HEK293 (cell line): ENCODE measurements at regions not wholly inside any gene's neighbourhood (a gene's known extent, or its start where the extent isn't known, plus 50 kb on each side); places are given as distances from the start of the nearest gene placed in this dataset.

Source experiments
- CTCF ChIA-PET: fragments of 350-600 bp; formaldehyde crosslinking; extraction: SDS; loops from one replicate; lab custom pipeline; 2021; ENCODE audit warnings: antibody characterized with exemption; lab: Yijun Ruan, JAX
- POLR2A ChIA-PET: fragments of 300-600 bp; formaldehyde crosslinking; extraction: SDS; loops from one replicate; lab custom pipeline; 2020; ENCODE audit warnings: antibody characterized with exemption, inconsistent platforms; lab: Yijun Ruan, JAX
- H3K27ac ChIP-seq: fragments of 200-500 bp; sonication (Bioruptor generic); 2 replicates; pipeline ENCODE4 v1.5.1; 2014; ENCODE audit warnings: low read depth, low read length, control low read depth, inconsistent platforms; ENCODE audit errors: extremely low read depth
- H3K36me3 ChIP-seq, 2 experiments: fragments of 200-500 bp in 1 of 2; sonication (Bioruptor generic) in 1 of 2; 1 replicate in 1 of 2; 2 replicates in 1 of 2; pipeline ENCODE4 v1.5.1; 2014 to 2017; ENCODE audit warnings: inconsistent platforms in 2 of 2, low read length in 2 of 2; ENCODE audit not compliant: control insufficient read depth in 2 of 2, insufficient read depth in 1 of 2
- H3K4me1 ChIP-seq: fragments of 200-500 bp; sonication (Bioruptor generic); 2 replicates; pipeline ENCODE4 v1.5.1; 2014; ENCODE audit warnings: mild to moderate bottlenecking, low read length, inconsistent platforms; ENCODE audit not compliant: control insufficient read depth, insufficient read depth
- H3K4me3 ChIP-seq: 2 replicates; pipeline ENCODE4 v1.5.1; 2011; ENCODE audit warnings: low read depth, mild to moderate bottlenecking, control low read depth, low read length, moderate library complexity
- H3K9me3 ChIP-seq: fragments of 200-500 bp; sonication (Bioruptor generic); 2 replicates; pipeline ENCODE4 v1.5.1; 2014; ENCODE audit warnings: low read depth, low read length, inconsistent platforms; ENCODE audit not compliant: control insufficient read depth, insufficient read depth
- EGR2 ChIP-seq: fragments of 450-650 bp; formaldehyde crosslinking; IDR thresholded peaks from 2 replicates; pipeline ENCODE4 v1.5.1; 2016; ENCODE audit warnings: low read depth, missing biosample characterization, missing genetic modification characterization
- SP3 ChIP-seq: fragments of 450-650 bp; formaldehyde crosslinking; IDR thresholded peaks from 2 replicates; pipeline ENCODE4 v1.5.1; 2016; ENCODE audit warnings: missing biosample characterization, missing genetic modification characterization
- WT1 ChIP-seq: fragments of 450-650 bp; formaldehyde crosslinking; IDR thresholded peaks from 2 replicates; pipeline ENCODE4 v1.5.1; 2016; ENCODE audit warnings: missing biosample characterization, missing genetic modification characterization
- YY1 ChIP-seq: fragments of 450-650 bp; formaldehyde crosslinking; IDR thresholded peaks from 2 replicates; pipeline ENCODE4 v1.5.1; 2018; ENCODE audit warnings: missing biosample characterization, missing genetic modification characterization
- ZNF174 ChIP-seq: fragments of 450-650 bp; formaldehyde crosslinking; IDR thresholded peaks from 2 replicates; pipeline ENCODE4 v1.5.0; 2017; ENCODE audit warnings: missing biosample characterization, mild to moderate bottlenecking, missing genetic modification characterization
- ZNF184 ChIP-seq: fragments of 450-650 bp; IDR thresholded peaks from 2 replicates; pipeline ENCODE4 v1.5.1; 2018; ENCODE audit warnings: missing biosample characterization, mild to moderate bottlenecking, missing genetic modification characterization
- ZNF24 ChIP-seq: fragments of 450-650 bp; formaldehyde crosslinking; IDR thresholded peaks from 2 replicates; pipeline ENCODE4 v1.5.1; 2016; ENCODE audit warnings: missing biosample characterization, missing genetic modification characterization
- ZNF366 ChIP-seq: fragments of 450-650 bp; formaldehyde crosslinking; conservative IDR thresholded peaks from 2 replicates; pipeline ENCODE4 v1.5.1; 2016; ENCODE audit warnings: missing biosample characterization, missing genetic modification characterization
- ZNF426 ChIP-seq: fragments of 450-650 bp; formaldehyde crosslinking; IDR thresholded peaks from 2 replicates; pipeline ENCODE4 v1.5.1; 2017; ENCODE audit warnings: missing biosample characterization, missing genetic modification characterization, mild to moderate bottlenecking, inconsistent platforms, moderate library complexity
- ZNF48 ChIP-seq: fragments of 450-650 bp; formaldehyde crosslinking; IDR thresholded peaks from 2 replicates; pipeline ENCODE4 v1.5.1; 2016; ENCODE audit warnings: missing biosample characterization, missing genetic modification characterization
- ZNF501 ChIP-seq: fragments of 450-650 bp; formaldehyde crosslinking; IDR thresholded peaks from 2 replicates; pipeline ENCODE4 v1.5.1; 2016; ENCODE audit warnings: missing biosample characterization, missing genetic modification characterization
- ZNF843 ChIP-seq: fragments of 450-650 bp; formaldehyde crosslinking; IDR thresholded peaks from 2 replicates; pipeline ENCODE4 v1.5.1; 2016; ENCODE audit warnings: missing biosample characterization, missing genetic modification characterization
- TF ChIP-seq, protein P1 (sequence below): fragments of 450-650 bp; formaldehyde crosslinking; IDR thresholded peaks from 2 replicates; pipeline ENCODE4 v1.5.1; 2017; ENCODE audit warnings: missing biosample characterization, missing genetic modification characterization
- TF ChIP-seq, protein P2 (sequence below): fragments of 450-650 bp; formaldehyde crosslinking; IDR thresholded peaks from 2 replicates; pipeline ENCODE4 v1.5.1; 2016; ENCODE audit warnings: missing biosample characterization, missing genetic modification characterization, borderline replicate concordance
- TF ChIP-seq, protein P3 (sequence below): fragments of 450-650 bp; formaldehyde crosslinking; IDR thresholded peaks from 2 replicates; pipeline ENCODE4 v1.5.1; 2016; ENCODE audit warnings: missing biosample characterization, missing genetic modification characterization

DNA sequence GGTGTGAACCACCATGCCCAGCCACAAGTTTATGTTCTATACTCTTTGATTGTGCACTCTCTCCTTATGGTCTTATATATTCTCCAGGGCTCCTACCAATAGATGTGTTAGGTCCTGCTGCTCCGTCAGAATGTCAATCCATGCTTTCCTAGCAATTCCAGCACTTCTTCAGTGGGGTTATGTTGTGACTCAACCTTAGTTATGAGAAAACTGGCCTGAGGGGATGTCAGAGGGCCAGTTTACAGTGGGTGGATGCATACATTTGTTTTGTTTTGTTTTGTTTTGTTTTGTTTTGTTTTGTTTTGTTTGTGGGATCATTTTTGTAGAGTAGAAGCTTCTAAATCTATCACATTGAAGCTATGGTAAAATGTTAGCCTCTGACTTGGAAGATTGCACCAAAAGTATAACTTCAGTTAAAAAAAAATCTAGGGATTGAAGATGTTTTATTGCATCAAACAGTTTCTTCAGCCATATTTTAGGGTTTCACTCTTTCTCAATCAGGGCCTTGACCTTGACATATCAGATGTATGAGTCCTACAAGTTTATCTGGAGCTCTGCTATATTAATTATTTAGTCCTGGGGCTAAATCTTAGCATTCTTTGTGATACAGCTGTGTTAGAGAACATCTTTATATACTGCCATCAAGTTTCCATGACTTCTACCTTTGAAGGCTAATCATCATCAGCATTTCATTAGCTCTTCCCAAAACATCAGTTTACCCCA is 191.6 kb upstream of the CNTN5 start:
- POLR2A ChIA-PET = no interaction called here
- TF ChIP-seq, protein P1, sequence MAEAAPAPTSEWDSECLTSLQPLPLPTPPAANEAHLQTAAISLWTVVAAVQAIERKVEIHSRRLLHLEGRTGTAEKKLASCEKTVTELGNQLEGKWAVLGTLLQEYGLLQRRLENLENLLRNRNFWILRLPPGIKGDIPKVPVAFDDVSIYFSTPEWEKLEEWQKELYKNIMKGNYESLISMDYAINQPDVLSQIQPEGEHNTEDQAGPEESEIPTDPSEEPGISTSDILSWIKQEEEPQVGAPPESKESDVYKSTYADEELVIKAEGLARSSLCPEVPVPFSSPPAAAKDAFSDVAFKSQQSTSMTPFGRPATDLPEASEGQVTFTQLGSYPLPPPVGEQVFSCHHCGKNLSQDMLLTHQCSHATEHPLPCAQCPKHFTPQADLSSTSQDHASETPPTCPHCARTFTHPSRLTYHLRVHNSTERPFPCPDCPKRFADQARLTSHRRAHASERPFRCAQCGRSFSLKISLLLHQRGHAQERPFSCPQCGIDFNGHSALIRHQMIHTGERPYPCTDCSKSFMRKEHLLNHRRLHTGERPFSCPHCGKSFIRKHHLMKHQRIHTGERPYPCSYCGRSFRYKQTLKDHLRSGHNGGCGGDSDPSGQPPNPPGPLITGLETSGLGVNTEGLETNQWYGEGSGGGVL (tag by site-specific recombination) = no peak
- TF ChIP-seq WT1 (tag by site-specific recombination) (no peak), ZNF174 (tag by site-specific recombination) (no peak), ZNF366 (tag by site-specific recombination) (no peak)
- TF ChIP-seq, protein P2, sequence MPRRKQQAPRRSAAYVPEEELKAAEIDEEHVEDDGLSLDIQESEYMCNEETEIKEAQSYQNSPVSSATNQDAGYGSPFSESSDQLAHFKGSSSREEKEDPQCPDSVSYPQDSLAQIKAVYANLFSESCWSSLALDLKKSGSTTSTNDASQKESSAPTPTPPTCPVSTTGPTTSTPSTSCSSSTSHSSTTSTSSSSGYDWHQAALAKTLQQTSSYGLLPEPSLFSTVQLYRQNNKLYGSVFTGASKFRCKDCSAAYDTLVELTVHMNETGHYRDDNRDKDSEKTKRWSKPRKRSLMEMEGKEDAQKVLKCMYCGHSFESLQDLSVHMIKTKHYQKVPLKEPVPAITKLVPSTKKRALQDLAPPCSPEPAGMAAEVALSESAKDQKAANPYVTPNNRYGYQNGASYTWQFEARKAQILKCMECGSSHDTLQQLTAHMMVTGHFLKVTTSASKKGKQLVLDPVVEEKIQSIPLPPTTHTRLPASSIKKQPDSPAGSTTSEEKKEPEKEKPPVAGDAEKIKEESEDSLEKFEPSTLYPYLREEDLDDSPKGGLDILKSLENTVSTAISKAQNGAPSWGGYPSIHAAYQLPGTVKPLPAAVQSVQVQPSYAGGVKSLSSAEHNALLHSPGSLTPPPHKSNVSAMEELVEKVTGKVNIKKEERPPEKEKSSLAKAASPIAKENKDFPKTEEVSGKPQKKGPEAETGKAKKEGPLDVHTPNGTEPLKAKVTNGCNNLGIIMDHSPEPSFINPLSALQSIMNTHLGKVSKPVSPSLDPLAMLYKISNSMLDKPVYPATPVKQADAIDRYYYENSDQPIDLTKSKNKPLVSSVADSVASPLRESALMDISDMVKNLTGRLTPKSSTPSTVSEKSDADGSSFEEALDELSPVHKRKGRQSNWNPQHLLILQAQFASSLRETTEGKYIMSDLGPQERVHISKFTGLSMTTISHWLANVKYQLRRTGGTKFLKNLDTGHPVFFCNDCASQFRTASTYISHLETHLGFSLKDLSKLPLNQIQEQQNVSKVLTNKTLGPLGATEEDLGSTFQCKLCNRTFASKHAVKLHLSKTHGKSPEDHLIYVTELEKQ = no peak
- TF ChIP-seq, all 188 proteins: peak for 0
- no peak overlapping the region for H3K4me3 ChIP-seq

DNA sequence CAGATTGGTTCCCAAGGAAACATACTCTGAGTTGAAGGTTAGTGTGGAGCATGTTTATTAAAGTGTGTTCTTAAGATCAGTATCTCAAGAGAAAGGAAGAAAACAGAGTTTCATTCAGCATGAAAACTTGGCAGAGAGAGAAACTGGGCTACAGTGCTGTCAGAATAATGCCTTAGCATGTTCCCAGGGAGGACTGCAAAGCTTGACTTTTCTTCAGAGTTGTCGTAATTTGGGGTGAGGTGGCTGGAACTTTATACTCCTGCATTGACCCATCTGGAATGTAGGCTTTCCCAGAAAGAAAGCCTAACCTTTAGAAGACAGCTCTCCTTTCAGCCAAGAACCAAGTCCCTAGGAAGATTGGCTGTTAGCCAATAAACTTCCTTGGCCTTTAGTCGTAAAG is 190.8 kb upstream of the CNTN5 start:
- no peaks in the 10 kb centered on the region for H3K4me1 ChIP-seq
- no peak overlapping the region for H3K4me3 ChIP-seq
- ChIA-PET CTCF (no interaction called here), POLR2A (no interaction called here)
- no peaks in the 10 kb centered on the region for H3K36me3 ChIP-seq
- no peak for TF ChIP-seq ZNF843 (tag by site-specific recombination)
- TF ChIP-seq ZNF24 = no peak
- TF ChIP-seq ZNF48 = no peak
- TF ChIP-seq ZNF501 (tag by site-specific recombination) = no peak
- no peak for TF ChIP-seq ZNF426
- no peak for TF ChIP-seq YY1
- TF ChIP-seq EGR2 (tag by site-specific recombination) = no peak
- TF ChIP-seq, protein P3, sequence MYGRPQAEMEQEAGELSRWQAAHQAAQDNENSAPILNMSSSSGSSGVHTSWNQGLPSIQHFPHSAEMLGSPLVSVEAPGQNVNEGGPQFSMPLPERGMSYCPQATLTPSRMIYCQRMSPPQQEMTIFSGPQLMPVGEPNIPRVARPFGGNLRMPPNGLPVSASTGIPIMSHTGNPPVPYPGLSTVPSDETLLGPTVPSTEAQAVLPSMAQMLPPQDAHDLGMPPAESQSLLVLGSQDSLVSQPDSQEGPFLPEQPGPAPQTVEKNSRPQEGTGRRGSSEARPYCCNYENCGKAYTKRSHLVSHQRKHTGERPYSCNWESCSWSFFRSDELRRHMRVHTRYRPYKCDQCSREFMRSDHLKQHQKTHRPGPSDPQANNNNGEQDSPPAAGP = no peak
- H3K9me3 ChIP-seq = no peaks in the 10 kb centered on the region
- no peak overlapping the region for H3K27ac ChIP-seq

More for the DNA sequence above, 191.6 kb upstream of the CNTN5 start:
- Histone ChIP-seq H3K27ac (no peak overlapping the region), H3K36me3 (no peaks in the 10 kb centered on the region), H3K9me3 (no peaks in the 10 kb centered on the region), H3K4me1 (no peaks in the 10 kb centered on the region)
- CTCF ChIA-PET = no interaction called here

DNA sequence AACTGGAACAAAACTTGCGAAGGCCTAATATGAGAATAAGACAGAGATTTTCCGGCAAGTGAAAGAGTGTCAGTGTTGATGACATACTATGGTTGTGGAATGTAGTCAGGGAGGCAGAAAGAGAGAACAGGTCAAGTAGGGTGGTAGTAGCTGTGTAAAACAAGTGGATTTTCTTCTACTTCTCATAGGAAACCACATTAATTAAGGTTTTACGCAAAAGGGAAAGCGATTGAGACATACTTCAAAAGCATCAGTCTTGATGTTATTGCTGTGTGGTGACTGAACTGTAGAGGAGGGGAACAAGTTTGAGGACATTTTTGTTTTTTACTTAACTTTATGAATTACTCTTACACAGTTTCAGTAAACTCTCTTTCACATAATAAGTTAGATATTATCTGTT is 186.0 kb upstream of the CNTN5 start:
- Histone ChIP-seq H3K27ac (no peak overlapping the region), H3K9me3 (no peaks in the 10 kb centered on the region), H3K4me1 (no peaks in the 10 kb centered on the region), H3K36me3 (no peaks in the 10 kb centered on the region), H3K4me3 (no peak overlapping the region)
- CTCF ChIA-PET = no interaction called here
- TF ChIP-seq ZNF184 (no peak), SP3 (tag by site-specific recombination) (no peak)
- POLR2A ChIA-PET = no interaction called here
